ENCODE measurements at regions not wholly inside any gene's neighbourhood (a gene's known extent, or its start where the extent isn't known, plus 50 kb on each side); places are given as distances from the start of the nearest gene placed in this dataset.

DNA sequence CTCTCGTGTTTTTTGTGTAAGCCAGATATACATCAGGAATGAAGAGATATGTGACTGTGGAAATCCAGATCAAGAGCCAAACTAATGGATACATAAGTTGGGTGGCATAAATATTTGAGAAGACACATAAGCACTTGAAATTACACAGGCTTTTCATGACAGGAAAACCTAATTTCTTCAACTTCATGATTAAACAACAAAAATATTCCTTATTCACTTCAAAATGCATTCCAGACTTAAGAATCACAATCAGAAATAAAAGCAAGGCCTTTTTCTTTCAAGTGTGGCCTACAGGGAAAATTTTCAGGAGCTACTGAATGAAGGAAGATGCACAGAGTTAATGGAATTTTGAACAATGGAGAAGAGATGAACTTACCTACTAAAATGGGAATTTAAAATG, 515.6 kb downstream of the FOXG1 start:
- TF ChIP-seq, protein P1, sequence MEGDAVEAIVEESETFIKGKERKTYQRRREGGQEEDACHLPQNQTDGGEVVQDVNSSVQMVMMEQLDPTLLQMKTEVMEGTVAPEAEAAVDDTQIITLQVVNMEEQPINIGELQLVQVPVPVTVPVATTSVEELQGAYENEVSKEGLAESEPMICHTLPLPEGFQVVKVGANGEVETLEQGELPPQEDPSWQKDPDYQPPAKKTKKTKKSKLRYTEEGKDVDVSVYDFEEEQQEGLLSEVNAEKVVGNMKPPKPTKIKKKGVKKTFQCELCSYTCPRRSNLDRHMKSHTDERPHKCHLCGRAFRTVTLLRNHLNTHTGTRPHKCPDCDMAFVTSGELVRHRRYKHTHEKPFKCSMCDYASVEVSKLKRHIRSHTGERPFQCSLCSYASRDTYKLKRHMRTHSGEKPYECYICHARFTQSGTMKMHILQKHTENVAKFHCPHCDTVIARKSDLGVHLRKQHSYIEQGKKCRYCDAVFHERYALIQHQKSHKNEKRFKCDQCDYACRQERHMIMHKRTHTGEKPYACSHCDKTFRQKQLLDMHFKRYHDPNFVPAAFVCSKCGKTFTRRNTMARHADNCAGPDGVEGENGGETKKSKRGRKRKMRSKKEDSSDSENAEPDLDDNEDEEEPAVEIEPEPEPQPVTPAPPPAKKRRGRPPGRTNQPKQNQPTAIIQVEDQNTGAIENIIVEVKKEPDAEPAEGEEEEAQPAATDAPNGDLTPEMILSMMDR (IDR thresholded peaks at IDR 0.05; ENCODE audit: insufficient read depth, low read length, poor library complexity, severe bottlenecking): no peak
- DNase-seq (ENCODE audit: extremely low read depth, insufficient read length): no peak
- Histone ChIP-seq H3K4me3 (replicated peaks; ENCODE audit: low read depth, low read length) (no peak overlapping the region), H3K27me3 (replicated peaks; ENCODE audit: control insufficient read depth, insufficient read depth, low read length) (no peaks in the 10 kb centered on the region), H3K36me3 (ENCODE audit: control insufficient read depth, insufficient read depth, low read length) (no peaks in the 10 kb centered on the region)

DNA sequence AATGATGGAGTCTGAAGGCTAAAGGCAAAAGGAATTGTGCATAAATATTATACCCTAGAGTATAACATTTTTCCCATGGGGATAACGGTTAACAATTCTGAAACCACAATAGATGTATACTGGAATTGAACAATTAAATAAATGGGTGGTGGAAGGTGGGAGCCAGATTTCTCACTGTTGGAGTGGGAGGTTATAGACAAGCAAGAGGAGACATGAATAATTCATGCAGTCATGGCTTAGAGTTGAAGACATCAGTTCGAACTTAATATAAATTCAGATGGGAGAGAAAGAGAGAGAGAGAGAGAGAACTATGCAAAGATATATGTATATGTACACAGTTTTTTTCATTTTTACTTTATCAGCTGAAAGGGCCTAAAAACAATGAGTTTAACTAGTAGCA, 523.9 kb downstream of the FOXG1 start:
- H3K27me3 ChIP-seq (replicated peaks; ENCODE audit: control insufficient read depth, insufficient read depth, low read length): no peaks in the 10 kb centered on the region
- no peak for DNase-seq (ENCODE audit: extremely low read depth, insufficient read length)
- H3K36me3 ChIP-seq (ENCODE audit: control insufficient read depth, insufficient read depth, low read length): no peaks in the 10 kb centered on the region
- TF ChIP-seq, protein P1 (IDR thresholded peaks at IDR 0.05; ENCODE audit: insufficient read depth, low read length, poor library complexity, severe bottlenecking): no peak
- no peak overlapping the region for H3K4me3 ChIP-seq (replicated peaks; ENCODE audit: low read depth, low read length)

DNA sequence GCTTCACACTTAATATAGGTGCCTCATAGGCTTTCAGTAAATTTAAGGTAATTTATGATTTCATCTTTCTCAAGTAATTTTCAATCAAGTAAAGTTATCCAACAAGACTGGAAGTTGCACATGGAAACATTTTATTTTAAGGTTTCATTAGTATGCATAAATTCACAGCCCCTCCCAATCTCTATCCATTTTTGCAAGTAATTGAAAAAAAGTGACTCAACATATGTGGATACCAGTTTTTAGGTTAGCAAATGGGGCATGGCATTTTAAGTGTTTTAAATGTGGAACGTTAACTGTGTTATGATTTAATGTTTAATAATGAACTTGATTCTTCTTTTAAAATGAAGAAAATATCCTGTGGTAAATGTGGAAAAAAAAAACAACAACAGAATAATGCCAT, 532.8 kb downstream of the FOXG1 start:
- Histone ChIP-seq H3K4me3 (replicated peaks; ENCODE audit: low read depth, low read length) (no peak overlapping the region), H3K36me3 (ENCODE audit: control insufficient read depth, insufficient read depth, low read length) (no peaks in the 10 kb centered on the region), H3K27me3 (replicated peaks; ENCODE audit: control insufficient read depth, insufficient read depth, low read length) (no peaks in the 10 kb centered on the region)
- DNase-seq (ENCODE audit: extremely low read depth, insufficient read length): no peak
- TF ChIP-seq, protein P1 (IDR thresholded peaks at IDR 0.05; ENCODE audit: insufficient read depth, low read length, poor library complexity, severe bottlenecking): no peak

DNA sequence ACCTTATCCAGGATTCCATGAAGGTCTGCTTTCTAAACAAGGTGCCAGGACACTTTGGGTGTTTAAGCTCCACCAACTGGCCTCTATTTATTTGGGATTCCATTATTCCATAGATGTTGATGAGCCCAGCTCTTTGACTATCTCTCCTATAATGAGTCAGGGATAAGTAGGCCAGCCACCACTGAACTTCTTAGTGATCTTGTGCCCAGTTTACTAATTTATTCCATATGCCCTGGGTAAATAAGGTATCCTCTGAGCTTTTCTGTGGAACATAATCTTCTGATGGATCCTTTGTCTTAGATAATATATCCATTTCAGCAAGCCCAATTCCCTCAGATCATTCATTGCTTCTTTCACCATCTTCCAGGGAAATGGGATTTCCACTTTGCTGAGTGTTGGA, 535.0 kb downstream of the FOXG1 start:
- H3K27me3 ChIP-seq (replicated peaks; ENCODE audit: control insufficient read depth, insufficient read depth, low read length): no peaks in the 10 kb centered on the region
- no peak overlapping the region for H3K4me3 ChIP-seq (replicated peaks; ENCODE audit: low read depth, low read length)
- TF ChIP-seq, protein P1 (IDR thresholded peaks at IDR 0.05; ENCODE audit: insufficient read depth, low read length, poor library complexity, severe bottlenecking): no peak
- no peaks in the 10 kb centered on the region for H3K36me3 ChIP-seq (ENCODE audit: control insufficient read depth, insufficient read depth, low read length)
- no peak for DNase-seq (ENCODE audit: extremely low read depth, insufficient read length)

DNA sequence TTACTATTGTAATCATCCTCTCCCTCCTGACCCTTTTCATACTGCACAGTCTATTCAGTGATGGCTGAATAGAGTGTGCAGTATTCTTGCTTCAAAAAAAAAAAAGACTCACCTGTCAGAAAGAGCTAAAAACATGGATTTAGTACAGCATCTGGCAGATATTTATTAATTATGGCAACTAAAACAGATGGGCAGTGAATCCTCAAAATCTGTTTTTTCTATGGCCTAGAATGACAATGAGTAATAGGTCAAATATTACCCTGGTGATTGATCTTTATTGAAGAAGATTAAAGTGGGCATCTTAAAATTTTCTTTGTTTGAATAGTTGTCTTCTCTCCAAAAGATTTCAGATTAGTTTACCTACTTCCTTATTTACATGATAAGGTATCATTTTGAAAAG, 543.6 kb downstream of the FOXG1 start:
- Histone ChIP-seq H3K27me3 (replicated peaks; ENCODE audit: control insufficient read depth, insufficient read depth, low read length) (no peaks in the 10 kb centered on the region), H3K36me3 (ENCODE audit: control insufficient read depth, insufficient read depth, low read length) (no peaks in the 10 kb centered on the region), H3K4me3 (replicated peaks; ENCODE audit: low read depth, low read length) (no peak overlapping the region)
- TF ChIP-seq, protein P1 (IDR thresholded peaks at IDR 0.05; ENCODE audit: insufficient read depth, low read length, poor library complexity, severe bottlenecking): no peak
- no peak for DNase-seq (ENCODE audit: extremely low read depth, insufficient read length)

DNA sequence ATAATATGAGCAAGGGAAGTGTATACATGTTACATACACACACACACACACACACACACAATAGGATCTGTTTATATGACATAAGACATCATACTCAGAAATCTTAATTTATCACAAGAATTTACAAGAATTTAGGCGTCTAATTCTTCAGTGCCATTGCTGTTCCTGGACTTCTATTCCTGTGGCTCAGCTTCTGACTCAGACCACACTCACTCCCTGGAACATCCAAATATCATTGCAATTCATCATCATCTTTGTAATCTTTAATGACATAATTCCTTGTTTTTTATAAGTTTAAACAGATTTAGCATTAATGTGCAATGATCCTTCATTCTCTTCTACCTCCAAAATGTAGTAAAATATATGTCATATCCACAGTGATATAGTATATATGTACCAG, 544.2 kb downstream of the FOXG1 start:
- no peak for DNase-seq (ENCODE audit: extremely low read depth, insufficient read length)
- no peaks in the 10 kb centered on the region for H3K36me3 ChIP-seq (ENCODE audit: control insufficient read depth, insufficient read depth, low read length)
- H3K4me3 ChIP-seq (replicated peaks; ENCODE audit: low read depth, low read length): no peak overlapping the region
- H3K27me3 ChIP-seq (replicated peaks; ENCODE audit: control insufficient read depth, insufficient read depth, low read length): no peaks in the 10 kb centered on the region
- TF ChIP-seq, protein P1 (IDR thresholded peaks at IDR 0.05; ENCODE audit: insufficient read depth, low read length, poor library complexity, severe bottlenecking): no peak
